Mesenchymal stem cell (in vitro differentiated cells and primary cell): ENCODE measurements at regions not wholly inside any gene's neighbourhood (a gene's known extent, or its start where the extent isn't known, plus 50 kb on each side); places are given as distances from the start of the nearest gene placed in this dataset.

ENCODE experiments used
- DNase-seq: peaks from one replicate; pipeline ENCODE4 v3.0.0-alpha.2; 2013
- H2AFZ ChIP-seq: one replicate; pipeline ENCODE4 v1.6.1; 2013; ENCODE audit warnings: low read depth, mild to moderate bottlenecking, control low read depth, inconsistent platforms, low read length, moderate library complexity
- H2AK5ac ChIP-seq: 2 replicates; pipeline ENCODE4 v1.6.1; 2013; ENCODE audit warnings: low read length, moderate library complexity, mild to moderate bottlenecking, inconsistent platforms; ENCODE audit not compliant: severe bottlenecking
- H2BK120ac ChIP-seq: one replicate; pipeline ENCODE4 v1.6.1; 2013; ENCODE audit warnings: low read depth, mild to moderate bottlenecking, inconsistent platforms, low read length, moderate library complexity
- H2BK12ac ChIP-seq, 2 experiments: one replicate each; pipeline ENCODE4 v1.6.1; 2013; ENCODE audit warnings: inconsistent platforms in 2 of 2, low read length in 2 of 2, mild to moderate bottlenecking in 2 of 2, moderate library complexity in 2 of 2, control low read depth in 1 of 2
- H2BK15ac ChIP-seq: one replicate; pipeline ENCODE4 v1.6.1; 2013; ENCODE audit warnings: mild to moderate bottlenecking, low read depth, inconsistent platforms; ENCODE audit not compliant: poor library complexity, severe bottlenecking
- H2BK5ac ChIP-seq: 2 replicates; pipeline ENCODE4 v1.6.1; 2013; ENCODE audit warnings: low read depth, mild to moderate bottlenecking, low read length, control low read depth, inconsistent platforms; ENCODE audit not compliant: poor library complexity, severe bottlenecking
- H3K14ac ChIP-seq, 2 experiments: one replicate each; pipeline ENCODE4 v1.6.1; 2013; ENCODE audit warnings: inconsistent platforms in 2 of 2, low read length in 2 of 2, control low read depth in 1 of 2, mild to moderate bottlenecking in 1 of 2, moderate library complexity in 1 of 2
- H3K18ac ChIP-seq, 2 experiments: one replicate each; pipeline ENCODE4 v1.6.1; 2013; ENCODE audit warnings: inconsistent platforms in 2 of 2, low read length in 2 of 2, control low read depth in 1 of 2, low read depth in 1 of 2, mild to moderate bottlenecking in 1 of 2
- H3K23ac ChIP-seq, 2 experiments: one replicate each; pipeline ENCODE4 v1.6.1; 2013; ENCODE audit warnings: inconsistent platforms in 2 of 2, low read length in 2 of 2, mild to moderate bottlenecking in 2 of 2, moderate library complexity in 2 of 2, control low read depth in 1 of 2
- H3K27ac ChIP-seq: 2 replicates; pipeline ENCODE4 v1.5.1; 2013; ENCODE audit warnings: mild to moderate bottlenecking, moderate library complexity, low read length, control low read depth, inconsistent platforms; ENCODE audit not compliant: poor library complexity, severe bottlenecking
- H3K27me3 ChIP-seq, 2 experiments: 2 replicates each; pipeline versions ENCODE4 v1.6.1 to v1.7.0; 2013; ENCODE audit warnings: low read length in 2 of 2, mild to moderate bottlenecking in 2 of 2, moderate library complexity in 2 of 2, control low read depth in 1 of 2, inconsistent platforms in 1 of 2; ENCODE audit not compliant: control insufficient read depth in 1 of 2, insufficient read depth in 1 of 2
- H3K36me3 ChIP-seq, 2 experiments: 2 replicates each; pipeline versions ENCODE4 v1.6.1 to v1.7.0; 2013; ENCODE audit warnings: low read length in 2 of 2, control low read depth in 1 of 2, inconsistent platforms in 1 of 2, low read depth in 1 of 2, mild to moderate bottlenecking in 1 of 2; ENCODE audit not compliant: insufficient read depth in 2 of 2, control insufficient read depth in 1 of 2
- H3K4ac ChIP-seq, 2 experiments: one replicate each; pipeline ENCODE4 v1.6.1; 2013; ENCODE audit warnings: inconsistent platforms in 2 of 2, low read length in 2 of 2, mild to moderate bottlenecking in 2 of 2, moderate library complexity in 2 of 2, control low read depth in 1 of 2, low read depth in 1 of 2
- H3K4me1 ChIP-seq: 2 replicates; pipeline ENCODE4 v1.6.1; 2013; ENCODE audit warnings: low read depth, low read length, control low read depth; ENCODE audit not compliant: control insufficient read depth, insufficient read depth
- H3K4me2 ChIP-seq: 2 replicates; pipeline ENCODE4 v1.6.1; 2013; ENCODE audit warnings: low read length, mild to moderate bottlenecking, inconsistent platforms; ENCODE audit not compliant: poor library complexity, severe bottlenecking
- H3K4me3 ChIP-seq, 2 experiments: 2 replicates each; pipeline versions ENCODE4 v1.5.1 to v1.7.0; 2013; ENCODE audit warnings: low read length in 2 of 2, mild to moderate bottlenecking in 2 of 2, control low read depth in 1 of 2, low read depth in 1 of 2; ENCODE audit not compliant: insufficient read depth in 1 of 2
- H3K79me1 ChIP-seq: replicated peaks from 2 replicates; pipeline ENCODE4 v1.6.1; 2013; ENCODE audit warnings: mild to moderate bottlenecking, control low read depth, low read length, inconsistent platforms; ENCODE audit not compliant: poor library complexity, severe bottlenecking
- H3K9ac ChIP-seq: 2 replicates; pipeline ENCODE4 v1.7.0; 2013; ENCODE audit warnings: mild to moderate bottlenecking, low read length, moderate library complexity
- H3K9me3 ChIP-seq: 2 replicates; pipeline ENCODE4 v1.7.0; 2013; ENCODE audit warnings: mild to moderate bottlenecking, low read length; ENCODE audit not compliant: control insufficient read depth
- H4K8ac ChIP-seq: one replicate; pipeline ENCODE4 v1.6.1; 2013; ENCODE audit warnings: inconsistent platforms, mild to moderate bottlenecking, low read length, moderate library complexity
- H4K91ac ChIP-seq: one replicate; pipeline ENCODE4 v1.6.1; 2013; ENCODE audit warnings: mild to moderate bottlenecking, low read length, inconsistent platforms
- WGBS: methylation state at CpG from one replicate; pipeline ENCODE4 v1.1.7; 2013; ENCODE audit warnings: mixed read lengths; 5-methylcytosine and 5-hydroxymethylcytosine counted together

DNA sequence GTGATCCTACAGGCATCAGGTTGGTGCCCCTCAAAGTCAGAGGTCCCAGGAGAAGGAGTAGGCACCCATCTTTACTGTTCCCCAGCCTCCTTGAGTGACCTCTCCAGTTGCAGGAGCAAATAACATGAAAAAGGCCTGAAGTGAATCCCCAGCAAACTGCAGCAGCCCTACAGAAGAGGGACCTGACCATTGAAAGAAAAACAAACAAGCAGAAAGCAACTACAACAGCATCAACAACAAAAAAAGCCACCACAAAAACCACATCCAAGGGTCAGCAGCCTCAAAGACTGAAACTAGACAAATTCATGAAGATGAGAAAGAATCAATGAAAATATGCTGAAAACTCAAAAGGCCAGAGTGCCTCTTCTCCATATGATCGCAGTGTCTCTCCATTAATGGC, 128.7 kb downstream of the ANKRD50 start:
- H3K79me1 ChIP-seq = no peaks in the 10 kb centered on the region
- H3K36me3 ChIP-seq = peaks cover 0 to 6% of the 10 kb centered on the region in 2 experiments
- no peak overlapping the region for H3K23ac ChIP-seq
- no peaks in the 10 kb centered on the region for H3K27me3 ChIP-seq
- no peak overlapping the region for H2AK5ac ChIP-seq
- no peak for DNase-seq
- H2AFZ ChIP-seq = no peak overlapping the region
- no peak overlapping the region for H3K27ac ChIP-seq
- no peaks in the 10 kb centered on the region for H3K4me1 ChIP-seq
- H3K4me2 ChIP-seq = no peak overlapping the region
- no peak overlapping the region for H3K9ac ChIP-seq
- no peak overlapping the region for H2BK12ac ChIP-seq
- no peak overlapping the region for H4K91ac ChIP-seq
- H4K8ac ChIP-seq = no peak overlapping the region
- peak overlapping the region in 1 of 2 experiments; percentile 11 for H3K18ac ChIP-seq
- H3K9me3 ChIP-seq = peaks cover 2% of the 10 kb centered on the region
- H3K14ac ChIP-seq = no peak overlapping the region
- H3K4ac ChIP-seq = no peak overlapping the region
- no peak overlapping the region for H3K4me3 ChIP-seq
- WGBS = 100% methylated on average over 1 of the region's 1 CpG
- H2BK120ac ChIP-seq = no peak overlapping the region
- no peak overlapping the region for H2BK15ac ChIP-seq
- H2BK5ac ChIP-seq = no peak overlapping the region

DNA sequence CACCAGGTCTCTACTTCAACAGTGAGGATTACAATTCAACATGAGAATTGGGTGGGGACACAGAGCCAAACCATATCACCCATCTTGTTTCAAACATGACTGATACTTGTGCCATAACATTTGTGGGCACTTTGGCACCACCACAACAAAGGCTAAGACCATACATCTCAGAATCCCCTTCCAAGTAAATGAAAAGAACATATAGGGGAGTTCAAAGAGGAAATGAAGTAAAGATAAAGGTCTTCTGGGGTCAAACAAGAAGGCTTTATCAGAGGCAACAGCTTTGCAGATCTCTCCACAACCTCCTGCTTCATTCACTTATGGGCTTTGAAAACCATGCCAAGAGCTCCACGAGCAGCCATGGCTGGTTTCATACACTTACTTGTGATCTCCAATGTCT, 122.7 kb downstream of the ANKRD50 start:
- no peak overlapping the region for H2BK15ac ChIP-seq
- no peak overlapping the region for H3K23ac ChIP-seq
- no peak overlapping the region for H3K4me3 ChIP-seq
- no peak overlapping the region for H2BK120ac ChIP-seq
- no peak overlapping the region for H4K91ac ChIP-seq
- H3K27ac ChIP-seq = no peak overlapping the region
- no peak overlapping the region for H3K4me2 ChIP-seq
- H3K9ac ChIP-seq = no peak overlapping the region
- no peaks in the 10 kb centered on the region for H3K4me1 ChIP-seq
- no peaks in the 10 kb centered on the region for H3K79me1 ChIP-seq
- H3K36me3 ChIP-seq = no peaks in the 10 kb centered on the region
- H3K18ac ChIP-seq = no peak overlapping the region
- no peak overlapping the region for H2AK5ac ChIP-seq
- peaks cover 2% of the 10 kb centered on the region for H3K9me3 ChIP-seq
- no peak for DNase-seq
- no peak overlapping the region for H2BK12ac ChIP-seq
- no peak overlapping the region for H2BK5ac ChIP-seq
- no peak overlapping the region for H2AFZ ChIP-seq
- 91% methylated on average over 1 of the region's 1 CpG for WGBS
- H3K4ac ChIP-seq = no peak overlapping the region
- no peak overlapping the region for H4K8ac ChIP-seq
- H3K14ac ChIP-seq = no peak overlapping the region
- H3K27me3 ChIP-seq = no peaks in the 10 kb centered on the region

DNA sequence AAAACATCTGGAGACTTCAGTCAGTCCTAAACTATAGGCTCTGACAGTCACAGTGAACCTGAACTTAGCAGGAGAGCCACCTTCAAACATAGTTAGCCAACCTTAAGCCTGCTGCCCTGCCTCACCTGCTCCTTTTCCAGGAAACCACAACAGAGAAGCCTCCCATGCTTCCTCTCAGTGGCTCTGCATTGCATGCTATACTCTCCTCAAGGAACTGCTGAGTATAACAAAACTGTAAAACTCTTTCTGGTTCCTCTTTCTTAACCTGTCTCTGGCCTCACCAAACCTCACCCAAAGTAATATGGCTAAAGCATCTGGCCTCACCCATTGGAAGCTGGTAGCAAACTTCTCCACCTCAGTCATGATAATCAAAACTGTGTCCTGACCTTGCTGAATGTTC, 122.1 kb downstream of the ANKRD50 start:
- H3K23ac ChIP-seq = no peak overlapping the region
- no peak overlapping the region for H3K4me2 ChIP-seq
- H3K36me3 ChIP-seq = no peaks in the 10 kb centered on the region
- H2BK5ac ChIP-seq = no peak overlapping the region
- H2AK5ac ChIP-seq = no peak overlapping the region
- no peaks in the 10 kb centered on the region for H3K79me1 ChIP-seq
- no peak overlapping the region for H3K27ac ChIP-seq
- H2BK15ac ChIP-seq = no peak overlapping the region
- no peaks in the 10 kb centered on the region for H3K4me1 ChIP-seq
- H2BK12ac ChIP-seq = no peak overlapping the region
- H4K91ac ChIP-seq = no peak overlapping the region
- H3K4ac ChIP-seq = no peak overlapping the region
- no peaks in the 10 kb centered on the region for H3K27me3 ChIP-seq
- peaks cover 2% of the 10 kb centered on the region for H3K9me3 ChIP-seq
- DNase-seq = no peak
- no peak overlapping the region for H2BK120ac ChIP-seq
- no peak overlapping the region for H3K9ac ChIP-seq
- no peak overlapping the region for H3K4me3 ChIP-seq
- H3K14ac ChIP-seq = no peak overlapping the region
- no peak overlapping the region for H2AFZ ChIP-seq
- no peak overlapping the region for H3K18ac ChIP-seq
- no peak overlapping the region for H4K8ac ChIP-seq

DNA sequence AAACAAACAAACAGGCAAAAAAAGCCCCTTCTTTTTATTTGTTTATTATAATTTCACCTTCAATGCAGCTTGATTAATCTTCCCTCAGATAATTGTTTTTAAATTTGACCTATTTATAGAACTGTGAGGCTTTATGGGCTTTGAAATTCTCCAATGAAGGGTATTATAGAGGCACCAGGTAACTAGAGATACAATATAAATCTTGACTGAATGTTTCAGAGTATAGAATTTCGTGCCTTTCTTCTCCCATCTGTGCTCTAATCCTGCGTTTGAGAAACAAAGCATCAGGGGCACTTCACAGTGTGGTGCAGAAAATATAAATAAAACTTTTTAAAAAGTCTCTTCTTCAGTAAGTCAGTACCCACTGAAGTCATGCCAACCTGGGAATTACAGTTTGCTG, 120.9 kb downstream of the ANKRD50 start:
- no peak overlapping the region for H4K91ac ChIP-seq
- no peak overlapping the region for H3K18ac ChIP-seq
- no peak overlapping the region for H2BK15ac ChIP-seq
- no peak overlapping the region for H2BK120ac ChIP-seq
- peaks cover 2% of the 10 kb centered on the region for H3K9me3 ChIP-seq
- H4K8ac ChIP-seq = no peak overlapping the region
- H3K4me2 ChIP-seq = no peak overlapping the region
- 100% methylated on average over 1 of the region's 2 CpGs for WGBS
- no peaks in the 10 kb centered on the region for H3K4me1 ChIP-seq
- H3K27me3 ChIP-seq = no peaks in the 10 kb centered on the region
- H3K9ac ChIP-seq = no peak overlapping the region
- no peak overlapping the region for H2BK12ac ChIP-seq
- no peak for DNase-seq
- H3K79me1 ChIP-seq = no peaks in the 10 kb centered on the region
- no peak overlapping the region for H3K4me3 ChIP-seq
- no peak overlapping the region for H3K4ac ChIP-seq
- H2BK5ac ChIP-seq = no peak overlapping the region
- H3K27ac ChIP-seq = no peak overlapping the region
- H2AK5ac ChIP-seq = no peak overlapping the region
- no peak overlapping the region for H3K14ac ChIP-seq
- H2AFZ ChIP-seq = no peak overlapping the region
- no peaks in the 10 kb centered on the region for H3K36me3 ChIP-seq
- no peak overlapping the region for H3K23ac ChIP-seq
